Sigmoid colon (tissue), 6 donors: ENCODE measurements at regions not wholly inside any gene's neighbourhood (a gene's known extent, or its start where the extent isn't known, plus 50 kb on each side); places are given as distances from the start of the nearest gene placed in this dataset.
A peak's percentile ranks its signal among the peaks of the same experiment; 100 is the strongest.
"Not testable (repeated sequence)": the region's sequence is repeated elsewhere in the genome, so short reads cannot be mapped to it uniquely, and the experiment has no call there.

Source experiments
- DNase-seq: peaks from one replicate; pipeline ENCODE4 v3.0.0-alpha.2; 2019
- H3K27ac ChIP-seq, 4 donors: fragments of 200-600 bp; sonication (generic); one replicate each; pipeline ENCODE4 v1.5.1; 2016 to 2019; ENCODE audit warnings: mild to moderate bottlenecking in 1 of 4
- H3K27me3 ChIP-seq, 3 donors: fragments of 200-600 bp; sonication (generic); one replicate each; pipeline ENCODE4 v1.5.1; 2019; ENCODE audit warnings: mild to moderate bottlenecking in 1 of 3
- H3K36me3 ChIP-seq, 4 donors: fragments of 200-600 bp; sonication (generic); one replicate each; pipeline ENCODE4 v1.5.1; 2016 to 2019
- H3K4me1 ChIP-seq, 4 donors: fragments of 200-600 bp; sonication (generic); one replicate each; pipeline ENCODE4 v1.5.1; 2017 to 2019
- H3K4me3 ChIP-seq, 4 donors: fragments of 200-600 bp; sonication (generic); one replicate each; pipeline ENCODE4 v1.5.1; 2017 to 2019; ENCODE audit warnings: mild to moderate bottlenecking in 2 of 4, moderate library complexity in 1 of 4
- H3K9me3 ChIP-seq, 4 donors: fragments of 200-600 bp in 3 of 4; sonication (generic) in 3 of 4; one replicate each; pipeline versions ENCODE4 v1.5.1 to v1.6.1; 2013 to 2019
- EP300 ChIP-seq, 4 donors: sonication (generic); formaldehyde crosslinking; IDR thresholded peaks; one replicate each; pipeline ENCODE4 v1.6.1; 2017; ENCODE audit warnings: antibody characterized with exemption in 4 of 4
- POLR2A ChIP-seq, 2 donors: fragments of 450-650 bp; IDR thresholded peaks; one replicate each; pipeline ENCODE4 v1.6.1; 2016; ENCODE audit warnings: antibody characterized with exemption in 2 of 2, mild to moderate bottlenecking in 2 of 2, moderate library complexity in 2 of 2
- POLR2AphosphoS5 ChIP-seq, 4 donors: sonication (generic); formaldehyde crosslinking; IDR thresholded peaks; one replicate each; pipeline ENCODE4 v1.6.1; 2017; ENCODE audit warnings: antibody characterized with exemption in 4 of 4
- WGBS, 2 donors: extraction: QIAGEN DNeasy Blood & Tissue Kit; methylation state at CpG; one replicate each; pipeline ENCODE4 v1.1.7; 2013; 5-methylcytosine and 5-hydroxymethylcytosine counted together
- intact Hi-C: fragments of 100-400 bp; cut with DNase I; formaldehyde crosslinking; loops from one replicate; pipeline ENCODE4 v1.15.1; 2023
- TF ChIP-seq, protein P1 (sequence below), 4 experiments: fragments of 450-650 bp in 3 of 4; fragments of 200-600 bp in 1 of 4; IDR thresholded peaks; one replicate each; pipeline ENCODE4 v1.5.1; 2016 to 2019; ENCODE audit warnings: antibody characterized with exemption in 4 of 4, mild to moderate bottlenecking in 3 of 4, moderate library complexity in 2 of 4
- donor health status: healthy with polysubstance abuse.
- donor health status: healthy.

DNA sequence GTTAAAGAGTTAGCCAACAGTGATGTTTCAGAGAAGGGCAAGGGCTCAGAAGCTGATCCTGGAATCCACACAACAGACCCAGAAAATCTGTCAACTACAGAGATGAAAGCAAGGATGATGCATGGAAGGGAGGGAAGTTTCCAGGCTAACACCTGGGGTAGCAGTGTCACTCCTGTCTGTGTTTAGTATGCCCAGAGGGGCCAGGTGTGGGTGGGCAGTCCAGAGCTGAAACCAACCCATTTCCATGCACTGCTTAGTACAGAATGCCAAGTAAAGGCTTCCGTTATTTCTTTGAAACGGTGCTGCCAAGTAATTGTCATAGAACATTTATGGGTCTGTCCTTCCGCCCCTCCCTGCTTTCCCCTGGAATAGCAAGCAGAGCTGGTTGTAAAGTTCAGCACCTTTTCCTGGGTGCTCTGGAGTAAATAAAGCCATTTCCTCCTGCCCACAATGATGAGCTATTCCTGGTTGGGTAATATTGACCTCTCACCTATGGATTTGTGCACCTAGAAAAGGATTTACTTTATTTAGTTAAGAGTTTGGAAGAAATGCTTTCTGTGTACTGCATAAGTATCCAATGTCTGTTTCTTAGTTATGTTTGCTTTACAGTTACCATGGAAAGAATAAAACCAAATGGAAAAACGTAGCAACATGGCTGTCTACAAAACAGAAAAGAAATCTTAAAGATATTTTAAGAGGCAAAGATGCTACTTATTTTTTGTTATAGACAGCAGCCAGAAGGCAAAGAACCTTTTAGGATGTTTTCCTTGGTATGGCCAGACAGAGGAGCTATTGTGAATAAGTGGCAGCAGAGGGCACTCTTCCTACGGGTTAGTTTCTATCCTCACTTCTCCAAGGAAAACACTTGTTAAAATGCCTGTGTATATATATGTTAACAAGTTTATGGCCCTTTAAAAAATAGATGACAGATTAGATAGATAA is 71.7 kb downstream of the PRR15 start:
- TF ChIP-seq, protein P1, sequence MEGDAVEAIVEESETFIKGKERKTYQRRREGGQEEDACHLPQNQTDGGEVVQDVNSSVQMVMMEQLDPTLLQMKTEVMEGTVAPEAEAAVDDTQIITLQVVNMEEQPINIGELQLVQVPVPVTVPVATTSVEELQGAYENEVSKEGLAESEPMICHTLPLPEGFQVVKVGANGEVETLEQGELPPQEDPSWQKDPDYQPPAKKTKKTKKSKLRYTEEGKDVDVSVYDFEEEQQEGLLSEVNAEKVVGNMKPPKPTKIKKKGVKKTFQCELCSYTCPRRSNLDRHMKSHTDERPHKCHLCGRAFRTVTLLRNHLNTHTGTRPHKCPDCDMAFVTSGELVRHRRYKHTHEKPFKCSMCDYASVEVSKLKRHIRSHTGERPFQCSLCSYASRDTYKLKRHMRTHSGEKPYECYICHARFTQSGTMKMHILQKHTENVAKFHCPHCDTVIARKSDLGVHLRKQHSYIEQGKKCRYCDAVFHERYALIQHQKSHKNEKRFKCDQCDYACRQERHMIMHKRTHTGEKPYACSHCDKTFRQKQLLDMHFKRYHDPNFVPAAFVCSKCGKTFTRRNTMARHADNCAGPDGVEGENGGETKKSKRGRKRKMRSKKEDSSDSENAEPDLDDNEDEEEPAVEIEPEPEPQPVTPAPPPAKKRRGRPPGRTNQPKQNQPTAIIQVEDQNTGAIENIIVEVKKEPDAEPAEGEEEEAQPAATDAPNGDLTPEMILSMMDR (IDR thresholded peaks at IDR 0.05): peak in 3 of 4 experiments; percentile 20 to 53 (median 34)
- H3K27ac ChIP-seq: peak overlapping the region in 1 of 4 donors; percentile 3
- H3K36me3 ChIP-seq, H3K4me3 ChIP-seq, H3K27me3 ChIP-seq, DNase-seq, H3K9me3 ChIP-seq: not testable (repeated sequence)
- 5 to 31% methylated on average over 5 of the region's 5 CpGs for WGBS, 2 donors
- intact Hi-C loops: loop anchor here (5.0 kb wide), 2 partner anchors 52 to 287 kb away; no protein-coding TSS in a partner anchor
- peaks cover 0 to 11% (median 9%) of the 10 kb centered on the region in 4 donors for H3K4me1 ChIP-seq

DNA sequence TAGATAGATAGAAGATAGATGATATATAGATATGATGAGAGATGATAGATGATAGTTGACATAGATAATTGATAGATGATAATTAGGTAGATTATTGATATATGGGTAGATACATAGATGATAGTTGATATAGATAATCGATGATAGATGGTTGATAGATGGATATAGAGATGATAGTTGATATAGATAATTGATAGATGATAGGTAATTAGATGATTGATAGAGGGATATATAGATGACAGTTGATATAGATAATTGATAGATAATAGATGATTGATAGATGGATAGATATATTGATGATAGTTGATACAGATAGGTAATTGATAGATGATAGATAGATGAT is 72.3 kb downstream of the PRR15 start:
- 38 to 78% methylated on average over 1 of the region's 1 CpG for WGBS, 2 donors
- H3K27me3 ChIP-seq: no peaks in the 10 kb centered on the region
- no peak for DNase-seq
- H3K4me3 ChIP-seq: no peak overlapping the region
- H3K9me3 ChIP-seq: no peaks in the 10 kb centered on the region
- no peaks in the 10 kb centered on the region for H3K36me3 ChIP-seq
- H3K4me1 ChIP-seq: peaks cover 0 to 11% (median 9%) of the 10 kb centered on the region in 4 donors
- TF ChIP-seq EP300 (IDR thresholded peaks at IDR 0.05): no peak
- TF ChIP-seq POLR2AphosphoS5 (IDR thresholded peaks at IDR 0.05): no peak
- TF ChIP-seq, protein P1 (IDR thresholded peaks at IDR 0.05): no peak
- TF ChIP-seq POLR2A (IDR thresholded peaks at IDR 0.05): no peak
- intact Hi-C loops: loop anchor here (5.0 kb wide), 2 partner anchors 51 to 286 kb away; no protein-coding TSS in a partner anchor
- no peak overlapping the region for H3K27ac ChIP-seq

DNA sequence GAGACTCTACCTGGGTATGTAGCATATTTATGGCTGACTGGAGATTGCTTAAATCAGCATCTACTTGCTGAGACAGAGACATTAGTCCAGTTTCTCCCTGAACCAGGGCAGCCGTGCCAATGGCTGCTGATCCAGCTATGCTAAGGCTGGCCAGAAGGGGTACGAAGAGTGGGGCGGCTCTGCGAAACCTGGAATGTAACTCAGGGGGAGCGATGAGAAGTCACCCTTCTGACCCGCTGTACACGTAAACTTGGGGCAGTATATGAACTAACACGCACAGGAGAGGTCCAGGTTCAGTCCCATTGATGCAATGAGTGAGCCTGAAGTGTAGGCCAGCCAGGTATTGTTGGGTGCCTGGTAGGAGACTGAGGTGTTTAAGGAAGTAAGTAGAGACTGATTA is 73.7 kb downstream of the PRR15 start:
- H3K27ac ChIP-seq: no peak overlapping the region
- H3K36me3 ChIP-seq: no peaks in the 10 kb centered on the region
- peaks cover 0 to 11% (median 9%) of the 10 kb centered on the region in 4 donors for H3K4me1 ChIP-seq
- H3K4me3 ChIP-seq: no peak overlapping the region
- intact Hi-C loops: loop anchor here (5.0 kb wide), 2 partner anchors 50 to 285 kb away; no protein-coding TSS in a partner anchor
- no peak for DNase-seq
- no peaks in the 10 kb centered on the region for H3K27me3 ChIP-seq
- TF ChIP-seq POLR2A (IDR thresholded peaks at IDR 0.05): no peak
- TF ChIP-seq EP300 (IDR thresholded peaks at IDR 0.05): no peak
- TF ChIP-seq, protein P1 (IDR thresholded peaks at IDR 0.05): no peak
- TF ChIP-seq POLR2AphosphoS5 (IDR thresholded peaks at IDR 0.05): no peak
- H3K9me3 ChIP-seq: no peaks in the 10 kb centered on the region
- WGBS, 2 donors: 97 to 98% methylated on average over 8 of the region's 8 CpGs

DNA sequence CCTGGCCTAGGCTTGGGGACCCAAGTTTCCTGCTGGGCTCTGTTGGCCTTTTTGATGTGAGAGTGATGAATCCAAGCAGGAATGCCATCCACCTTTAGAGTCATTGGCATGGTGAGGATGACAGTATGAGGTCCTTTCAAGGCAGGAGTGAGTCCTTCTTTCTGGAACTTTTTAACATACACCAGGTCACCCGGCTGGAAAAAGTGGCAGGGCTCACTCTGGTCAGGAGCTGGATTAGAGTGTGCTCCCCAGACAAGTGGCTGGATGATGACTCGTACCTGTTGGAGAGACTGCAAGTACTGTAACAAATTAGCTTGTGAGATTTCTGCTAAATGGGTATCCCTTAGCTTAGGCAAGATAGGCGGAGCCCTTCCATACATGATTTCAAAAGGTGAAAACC is 75.2 kb downstream of the PRR15 start:
- WGBS, 2 donors: 93 to 94% methylated on average over 3 of the region's 3 CpGs
- DNase-seq, H3K27ac ChIP-seq, H3K27me3 ChIP-seq, H3K36me3 ChIP-seq, H3K9me3 ChIP-seq, H3K4me3 ChIP-seq: not testable (repeated sequence)
- intact Hi-C loops: loop anchor here (5.0 kb wide), 2 partner anchors 48 to 283 kb away; no protein-coding TSS in a partner anchor
- peaks cover 0 to 11% (median 9%) of the 10 kb centered on the region in 4 donors for H3K4me1 ChIP-seq

DNA sequence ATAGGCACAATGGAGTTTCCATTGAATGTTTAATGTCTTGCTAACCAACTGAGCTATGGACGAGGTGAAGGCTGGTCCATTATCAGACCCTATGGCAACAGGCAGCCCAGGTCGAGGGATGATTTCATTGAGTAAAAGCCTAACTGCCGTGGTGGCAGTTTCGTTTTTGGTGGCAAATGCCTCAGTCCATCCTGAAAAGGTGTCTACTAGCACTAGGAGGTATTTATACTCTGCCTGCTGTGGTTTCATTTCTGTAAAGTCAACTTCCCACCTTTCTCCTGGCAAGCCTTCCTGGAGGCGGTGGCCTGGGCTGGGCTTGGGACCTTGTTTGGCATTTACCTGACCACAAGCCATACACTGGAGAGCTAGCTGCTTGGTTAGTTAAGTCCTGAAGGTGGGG is 75.8 kb downstream of the PRR15 start:
- no peak overlapping the region for H3K4me3 ChIP-seq
- WGBS, 2 donors: 90 to 91% methylated on average over 5 of the region's 5 CpGs
- intact Hi-C loops: loop anchor here (5.0 kb wide), 2 partner anchors 48 to 283 kb away; no protein-coding TSS in a partner anchor
- no peaks in the 10 kb centered on the region for H3K9me3 ChIP-seq
- H3K27me3 ChIP-seq: no peaks in the 10 kb centered on the region
- TF ChIP-seq, protein P1 (IDR thresholded peaks at IDR 0.05): no peak
- TF ChIP-seq POLR2A (IDR thresholded peaks at IDR 0.05) (no peak), POLR2AphosphoS5 (IDR thresholded peaks at IDR 0.05) (no peak), EP300 (IDR thresholded peaks at IDR 0.05) (no peak)
- no peaks in the 10 kb centered on the region for H3K36me3 ChIP-seq
- H3K27ac ChIP-seq: no peak overlapping the region
- H3K4me1 ChIP-seq: peaks cover 0 to 11% (median 9%) of the 10 kb centered on the region in 4 donors
- no peak for DNase-seq
